Right renal pelvis (tissue), 4 donors: ENCODE measurements at regions not wholly inside any gene's neighbourhood (a gene's known extent, or its start where the extent isn't known, plus 50 kb on each side); places are given as distances from the start of the nearest gene placed in this dataset.

Experiments used
- DNase-seq, 4 donors: peaks; one replicate each; pipeline ENCODE4 v3.0.0-alpha.2; 2013; ENCODE audit warnings: low read depth in 4 of 4, low spot score in 3 of 4, missing footprints in 1 of 4

DNA sequence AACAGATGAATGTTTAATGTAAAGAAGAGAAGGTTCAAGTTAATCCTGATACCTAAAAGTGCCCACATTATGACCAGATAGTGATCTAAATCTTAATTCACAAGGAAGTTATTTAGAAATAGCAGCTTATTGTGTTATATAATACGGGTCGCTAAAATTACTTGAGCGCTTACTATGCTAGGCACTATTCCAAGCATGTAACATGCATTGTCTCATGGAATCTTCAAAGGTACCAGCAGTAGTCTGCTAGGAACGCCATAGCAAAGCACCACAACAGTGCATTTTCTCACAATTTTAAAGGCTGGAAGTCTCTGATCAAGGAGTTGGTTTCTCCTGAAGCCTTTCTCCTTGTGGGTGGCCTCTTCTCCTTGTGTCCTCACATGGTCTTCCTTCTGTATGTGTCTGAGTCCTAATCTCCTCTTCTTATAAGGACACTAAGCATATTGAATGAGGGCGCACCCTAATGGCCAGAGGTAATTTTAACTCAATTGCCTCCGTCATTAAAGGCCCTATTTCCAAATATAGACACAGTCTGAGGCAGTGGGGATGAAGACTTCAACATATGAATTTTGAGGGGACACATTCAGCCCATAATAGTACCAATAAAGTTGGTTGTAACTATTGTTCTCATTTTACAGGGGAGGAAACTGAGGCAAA, 118.4 kb downstream of the LRRC30 start:
- no peak for DNase-seq

DNA sequence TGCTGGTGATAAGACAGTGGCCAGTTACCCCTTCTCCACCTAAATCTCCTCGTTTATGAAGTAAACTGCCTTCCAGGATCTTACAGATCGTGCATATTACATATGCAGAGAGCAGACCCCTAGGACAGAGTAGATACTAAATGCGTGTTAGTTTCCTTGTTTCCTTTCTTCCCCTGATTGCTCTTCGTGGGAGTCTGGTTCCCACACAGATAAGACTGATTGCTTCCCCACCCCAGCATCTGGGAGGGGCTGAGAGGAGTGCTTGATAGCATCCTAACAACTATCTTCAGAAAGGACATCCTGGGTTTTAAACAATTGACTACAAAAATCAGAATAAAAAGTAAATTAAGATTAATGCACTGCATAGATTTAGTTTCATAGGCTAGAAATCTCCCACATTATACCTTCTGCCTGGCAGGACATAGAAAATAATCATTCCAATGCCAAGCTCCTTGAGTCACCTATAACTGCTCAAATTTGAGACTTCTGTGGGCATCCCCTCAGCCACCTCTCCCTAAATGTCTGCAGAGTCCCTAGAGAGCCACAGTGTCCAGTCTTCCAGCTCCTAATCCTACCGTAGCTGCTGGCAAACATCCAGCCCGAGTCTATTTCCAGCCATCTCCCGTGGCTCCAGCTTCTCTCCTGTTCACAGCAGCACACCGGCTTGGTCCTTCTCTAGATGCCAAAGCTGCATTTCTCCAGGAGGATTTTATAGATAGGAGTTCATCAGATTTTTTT, 128.3 kb downstream of the LRRC30 start:
- no peak for DNase-seq

DNA sequence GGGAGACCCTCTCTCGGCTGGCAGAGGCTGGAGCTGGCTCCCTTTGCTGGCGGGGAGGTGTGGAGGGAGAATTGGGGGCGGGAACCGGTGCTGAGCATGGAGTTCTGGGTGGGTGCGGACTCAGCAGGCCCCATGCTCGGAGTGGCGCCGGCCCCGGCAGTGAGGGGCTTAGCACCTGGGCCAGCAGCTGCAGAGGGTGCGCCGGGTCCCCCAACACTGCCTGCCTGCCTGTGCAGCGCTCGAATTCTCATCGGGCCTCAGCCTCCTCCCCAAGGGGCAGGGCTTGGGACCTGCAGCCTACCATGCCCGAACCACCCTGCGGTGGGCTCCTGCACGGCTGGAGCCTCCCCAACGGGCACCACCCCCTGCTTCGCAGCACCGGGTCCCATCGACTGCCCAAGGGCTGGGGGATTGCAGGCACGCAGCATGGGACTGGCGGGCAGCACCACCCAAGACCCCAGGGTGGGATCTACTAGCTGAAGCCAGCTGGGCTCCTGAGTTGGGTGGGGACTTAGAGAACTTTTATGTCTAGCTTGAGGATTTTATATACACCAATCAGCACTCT, 129.8 kb downstream of the LRRC30 start:
- DNase-seq: no peak

DNA sequence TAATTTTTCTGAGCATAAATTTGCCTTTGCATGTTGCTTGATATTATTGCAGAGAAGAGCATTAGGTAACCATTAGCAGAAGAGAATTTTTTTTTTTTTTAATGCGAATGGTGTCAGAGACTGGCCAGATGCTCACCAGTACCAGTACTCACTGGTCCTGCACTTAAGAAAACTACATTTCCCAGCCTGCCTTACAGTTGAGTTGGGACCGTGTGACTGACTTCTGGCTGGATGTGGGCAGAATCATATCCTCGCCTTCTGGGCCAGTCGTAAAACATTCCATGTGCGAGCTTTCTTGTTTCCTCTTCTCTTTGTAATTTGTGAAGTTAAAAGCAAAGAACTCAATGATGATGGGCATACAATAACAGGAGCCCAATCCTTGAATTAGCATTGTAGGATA, 132.4 kb downstream of the LRRC30 start:
- no peak for DNase-seq

DNA sequence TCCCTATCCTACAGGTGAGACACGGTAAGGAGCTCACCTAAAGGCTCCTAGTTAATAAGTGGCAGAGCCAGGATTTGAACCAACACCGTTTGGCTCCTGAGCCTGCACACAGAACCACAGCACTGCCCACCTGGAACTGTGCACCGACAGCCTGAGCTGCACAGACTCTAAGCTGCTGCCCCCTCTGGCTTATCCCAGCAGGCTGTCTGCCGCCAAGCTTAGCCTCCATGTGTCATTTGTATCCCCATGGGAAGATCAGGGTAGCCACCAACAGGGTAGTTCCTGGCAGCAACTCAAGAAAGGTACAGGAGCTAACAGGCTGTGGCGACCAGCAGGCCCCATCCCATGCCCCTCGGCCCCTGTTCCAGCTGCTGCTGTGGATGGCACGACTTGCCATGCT, 135.7 kb downstream of the LRRC30 start:
- DNase-seq: no peak

DNA sequence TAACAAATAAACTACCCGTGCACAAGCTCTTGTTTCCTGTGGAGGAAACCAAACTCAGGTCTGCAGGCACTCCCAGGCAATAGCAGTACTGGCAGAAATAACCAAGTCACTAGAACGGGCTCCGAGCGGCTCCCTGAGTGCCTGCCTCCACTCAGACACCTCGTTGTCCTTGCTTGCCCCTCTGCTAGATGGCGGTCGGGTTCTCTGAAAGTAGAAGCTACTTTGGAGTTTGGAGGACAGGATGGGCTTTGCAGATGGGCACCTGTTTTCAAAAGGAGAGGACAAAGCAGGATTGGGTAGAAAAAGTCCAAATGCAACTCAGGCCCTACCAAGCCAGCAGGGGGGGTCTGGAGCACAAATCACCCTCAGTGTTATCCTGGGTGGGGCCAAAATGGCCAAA, 136.4 kb downstream of the LRRC30 start:
- no peak for DNase-seq

DNA sequence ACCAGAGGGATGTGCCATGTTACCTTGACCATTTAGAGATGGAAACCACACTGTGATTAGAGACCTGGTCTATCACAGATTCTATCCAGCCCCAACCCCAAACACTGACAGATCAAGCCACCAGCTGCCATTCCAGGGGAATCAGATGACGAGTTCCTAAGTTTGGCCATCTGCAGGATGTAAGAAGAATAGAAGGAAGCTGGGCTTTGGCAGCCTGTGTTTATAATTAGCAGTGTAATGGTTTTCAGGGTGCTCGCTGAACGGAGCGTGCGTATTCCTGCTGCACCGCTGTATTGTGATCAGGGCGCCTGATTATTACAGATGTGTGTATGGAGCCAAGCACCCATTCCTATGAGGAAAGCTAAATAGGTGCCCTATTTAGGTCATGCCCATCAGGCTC, 138.1 kb downstream of the LRRC30 start:
- DNase-seq: no peak

DNA sequence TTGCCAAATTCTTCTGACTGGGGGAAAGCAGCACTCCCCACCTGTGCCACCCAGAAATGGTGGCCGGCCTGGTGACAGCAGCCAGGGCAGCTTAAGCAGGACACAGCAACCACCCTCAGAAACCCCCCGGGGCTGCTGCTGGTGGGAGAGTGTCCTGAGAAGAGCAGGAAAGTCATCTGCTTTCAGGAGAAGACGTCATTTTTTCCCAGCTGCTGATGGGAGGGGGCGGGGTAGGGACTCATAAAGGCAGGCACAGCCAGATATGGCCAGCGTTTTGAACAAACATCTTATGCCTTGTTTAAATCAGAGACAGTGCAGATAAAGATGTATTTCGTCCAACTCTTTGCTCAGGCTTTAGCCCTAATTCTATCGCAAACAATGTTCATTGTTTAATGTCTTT, 139.5 kb downstream of the LRRC30 start:
- DNase-seq: no peak

DNA sequence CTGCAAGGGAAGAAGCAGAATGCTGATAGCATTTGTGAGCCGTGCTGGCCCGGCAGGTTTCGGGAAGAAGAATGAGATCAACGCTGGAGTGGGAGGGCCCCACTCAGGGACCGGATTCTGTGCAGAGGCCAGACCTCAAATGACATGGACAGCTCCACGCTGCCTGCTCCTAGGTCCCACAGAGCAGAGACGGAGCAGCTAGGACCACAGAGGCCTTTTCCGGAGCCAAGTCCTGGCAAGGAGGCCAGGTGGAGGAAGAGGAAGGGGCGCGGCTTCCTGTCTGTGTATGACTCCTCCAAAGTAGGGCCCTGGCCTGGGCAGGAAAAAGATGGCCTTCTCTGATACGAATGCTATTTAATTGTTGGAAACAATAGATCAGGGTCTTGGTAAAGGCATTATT, 139.9 kb downstream of the LRRC30 start:
- no peak for DNase-seq

DNA sequence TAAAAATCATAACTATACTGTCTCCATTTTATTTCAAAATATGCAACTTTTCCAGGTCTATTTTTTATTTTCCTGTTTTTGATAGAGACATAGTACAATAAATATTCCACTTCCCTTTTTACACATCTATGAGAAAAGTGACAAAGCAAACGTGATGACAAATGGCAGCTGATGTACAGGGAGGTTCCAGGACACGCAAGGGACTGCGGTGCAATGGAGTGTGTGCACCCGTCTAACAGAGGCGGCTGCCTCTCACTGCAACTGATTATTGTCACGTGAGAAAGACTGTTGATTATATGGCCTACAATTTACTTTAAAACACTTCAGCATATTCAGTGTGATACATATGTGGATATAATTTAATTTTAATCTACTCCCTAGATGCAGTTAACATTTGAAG, 142.6 kb downstream of the LRRC30 start:
- DNase-seq: no peak

DNA sequence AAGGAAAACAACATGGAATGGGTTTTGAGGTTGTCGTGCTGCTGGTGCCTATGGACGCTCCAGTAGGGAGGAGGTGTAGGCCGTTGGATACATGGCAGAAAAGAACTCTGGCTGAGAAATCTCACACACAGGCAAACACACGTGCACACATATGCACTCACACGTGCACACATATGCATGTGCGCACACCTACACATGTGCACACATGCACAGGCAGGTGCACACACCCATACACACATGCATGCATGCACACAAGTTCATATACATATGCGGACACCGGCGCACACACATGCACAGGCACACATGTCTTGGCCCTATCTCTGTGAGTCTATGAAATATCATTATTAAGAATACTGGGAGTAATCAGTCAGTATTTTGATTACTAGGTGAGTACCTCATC, 150.4 kb downstream of the LRRC30 start:
- no peak for DNase-seq

DNA sequence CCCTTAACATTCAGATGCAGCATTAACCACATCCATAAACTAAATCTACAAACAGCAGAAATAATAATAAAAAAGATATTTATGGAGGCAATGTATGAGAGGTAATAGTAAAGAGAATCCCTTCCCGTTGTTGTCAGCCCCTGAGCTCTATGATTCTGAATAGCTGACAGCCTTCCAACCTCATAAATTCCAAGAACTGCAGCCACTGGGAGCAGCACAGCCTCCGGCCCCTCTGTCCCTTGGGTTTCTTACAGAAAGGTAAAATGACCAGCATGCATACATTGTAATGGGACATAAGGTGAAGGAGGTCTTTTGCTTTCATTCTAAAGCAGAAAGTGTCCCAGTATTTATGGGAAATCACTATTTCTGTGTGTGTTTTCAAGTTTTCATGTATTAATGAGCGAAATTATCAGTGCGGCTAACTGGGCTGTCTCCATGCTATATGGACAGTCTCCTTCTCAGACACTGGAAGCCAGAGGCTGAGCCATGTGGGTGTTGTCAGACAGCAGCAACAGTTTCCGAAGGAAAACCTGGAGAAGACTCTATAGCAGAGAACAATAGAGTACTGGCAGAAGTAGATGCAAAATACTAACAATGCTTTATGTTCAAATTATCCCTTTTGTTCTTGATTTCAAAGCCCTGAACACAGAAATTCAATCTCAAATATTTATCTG, 151.6 kb downstream of the LRRC30 start:
- DNase-seq: no peak

DNA sequence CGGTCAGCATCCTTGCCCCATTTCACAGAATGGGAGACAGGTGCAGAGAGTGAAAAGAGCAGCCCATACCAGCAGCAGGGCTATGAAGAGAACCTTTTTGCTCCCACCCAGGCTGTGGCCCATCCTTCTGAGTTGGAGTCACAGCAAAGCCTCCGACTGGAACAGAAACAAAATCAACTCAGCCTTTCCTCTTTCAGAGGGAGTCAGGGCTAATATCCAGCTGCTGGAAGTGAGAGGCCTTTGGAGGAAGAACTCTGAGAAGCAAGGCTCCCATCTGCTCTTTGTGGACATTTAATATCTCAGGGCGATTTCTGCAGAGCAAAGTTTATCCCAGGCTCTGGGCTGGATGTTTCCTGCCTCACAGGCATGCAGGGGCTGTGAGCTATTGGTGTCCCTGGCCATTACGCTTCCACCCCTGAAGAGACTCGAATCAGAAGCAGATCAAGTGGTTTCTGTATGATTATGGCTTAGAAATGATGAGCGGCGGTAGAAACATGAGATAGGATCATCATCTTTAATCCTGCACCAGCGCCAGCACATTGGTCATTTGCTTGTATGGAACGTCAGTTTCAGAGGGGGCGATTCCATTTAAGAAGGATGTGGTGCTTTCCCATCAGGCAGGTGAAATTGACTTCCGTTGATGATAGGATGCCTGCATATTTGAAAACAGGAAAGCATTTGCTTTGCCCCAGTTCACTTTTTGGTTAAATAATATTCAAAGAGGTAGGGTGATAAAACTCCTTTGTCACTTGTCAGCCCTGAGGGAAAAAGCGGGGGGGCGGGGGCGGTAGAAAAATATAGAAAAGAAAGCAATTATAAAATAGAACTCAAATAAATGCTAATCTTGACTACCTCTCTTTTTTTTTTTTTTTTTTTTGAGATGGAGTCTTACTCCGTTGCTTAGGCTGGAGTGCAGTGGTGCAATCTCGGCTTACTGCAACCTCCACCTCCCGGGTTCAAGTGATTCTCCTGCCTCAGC, 152.4 kb downstream of the LRRC30 start:
- DNase-seq: no peak

DNA sequence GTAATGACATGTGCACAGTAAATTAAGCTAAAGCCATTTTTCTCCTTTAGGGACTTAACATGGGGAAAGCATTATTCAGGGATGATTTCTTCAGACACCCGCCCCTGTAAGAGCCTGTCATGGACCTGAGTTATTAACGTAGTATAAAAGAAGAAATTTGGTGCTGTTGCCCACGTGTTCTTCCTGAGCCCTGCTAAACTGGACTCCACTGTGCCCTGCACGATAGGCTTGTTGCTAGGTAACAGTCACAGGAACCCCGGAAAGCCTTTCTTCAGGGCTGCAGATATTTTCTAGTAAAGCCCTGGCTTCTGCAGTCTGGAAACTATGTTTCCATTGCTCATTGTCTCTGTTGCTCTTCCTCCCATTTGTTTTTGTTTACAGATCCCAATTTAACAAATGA, 157.9 kb downstream of the LRRC30 start:
- no peak for DNase-seq

DNA sequence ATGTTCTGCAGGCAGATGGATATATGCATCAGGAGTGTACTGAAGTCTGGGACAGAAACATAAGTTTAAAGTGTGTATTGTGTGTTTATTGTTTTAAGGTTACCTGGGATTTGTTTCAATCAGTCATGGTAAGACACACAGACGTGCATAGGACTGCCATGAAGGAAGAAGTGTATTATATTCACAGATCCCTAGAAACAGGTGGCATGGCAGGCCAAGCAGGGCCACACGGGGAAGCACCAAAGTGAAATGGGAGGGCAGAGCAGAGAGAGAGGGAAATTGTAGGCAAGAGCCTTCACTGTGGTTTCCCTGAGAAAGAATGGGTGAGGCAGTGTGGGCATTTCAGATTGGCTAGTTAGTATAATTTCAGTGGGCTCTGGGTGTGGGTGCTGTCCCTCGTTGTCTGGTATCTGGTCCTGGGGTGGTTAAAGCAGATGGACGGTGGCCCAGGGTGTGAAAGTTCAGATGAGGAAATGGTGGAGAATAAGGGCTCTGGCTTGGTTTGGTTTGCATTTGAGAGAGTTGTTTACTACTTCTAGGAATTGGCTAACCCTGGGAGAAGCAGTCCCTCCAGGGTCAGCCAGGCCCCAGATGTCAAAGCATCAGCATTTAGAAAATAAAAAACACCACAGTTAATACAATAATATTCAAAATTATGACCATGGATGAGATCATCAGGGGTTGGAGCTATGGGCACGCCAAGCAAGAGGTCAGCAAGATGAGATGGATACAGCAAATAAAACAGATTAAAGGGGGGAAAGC, 160.0 kb downstream of the LRRC30 start:
- DNase-seq: no peak

DNA sequence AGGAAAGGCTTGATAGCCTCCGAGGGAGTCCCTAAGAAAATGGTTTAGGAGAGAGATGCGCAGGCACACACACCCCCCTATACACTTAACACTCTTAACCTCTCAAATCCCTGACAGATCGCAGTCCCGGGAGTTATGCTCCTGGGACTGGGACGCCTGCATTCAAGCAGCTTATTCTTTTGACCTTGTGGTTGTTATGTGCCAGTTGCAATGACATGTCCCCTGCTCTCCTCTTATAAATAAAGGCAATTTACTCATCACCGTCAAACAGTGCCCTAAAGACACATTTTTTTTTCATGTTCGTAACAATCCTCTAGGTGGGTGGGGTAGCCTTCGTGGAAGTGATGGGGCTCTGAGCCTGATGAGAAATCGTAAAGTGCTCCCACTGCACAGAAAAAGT, 162.2 kb downstream of the LRRC30 start:
- no peak for DNase-seq

DNA sequence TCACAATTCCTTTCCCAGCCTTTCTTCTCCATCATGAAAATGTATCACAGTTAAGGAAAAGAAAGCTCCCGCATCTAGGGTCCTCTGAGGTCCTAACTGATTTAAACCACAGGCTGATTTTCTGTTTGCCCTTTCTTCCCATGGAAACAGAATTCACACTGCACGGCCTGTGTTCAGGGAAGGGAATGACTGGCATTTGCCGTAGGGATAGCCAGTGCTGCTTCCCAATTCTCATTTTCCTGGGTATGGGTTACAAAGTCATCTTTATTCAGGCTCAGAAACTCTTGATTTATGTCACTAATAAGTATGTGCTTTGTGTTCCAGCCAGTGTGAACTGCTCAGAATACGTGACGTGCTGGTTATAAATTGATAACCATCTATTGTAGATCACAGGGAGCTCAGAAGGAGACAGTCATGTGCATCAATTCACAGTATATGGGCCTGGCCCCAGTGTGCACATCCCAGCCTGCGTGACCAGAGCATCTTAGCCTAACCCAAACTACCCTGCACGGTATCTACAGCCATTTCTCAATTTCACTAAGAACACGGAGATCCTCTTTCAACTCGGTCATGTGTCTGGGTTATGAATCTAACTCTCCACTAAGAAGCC, 163.3 kb downstream of the LRRC30 start:
- no peak for DNase-seq

DNA sequence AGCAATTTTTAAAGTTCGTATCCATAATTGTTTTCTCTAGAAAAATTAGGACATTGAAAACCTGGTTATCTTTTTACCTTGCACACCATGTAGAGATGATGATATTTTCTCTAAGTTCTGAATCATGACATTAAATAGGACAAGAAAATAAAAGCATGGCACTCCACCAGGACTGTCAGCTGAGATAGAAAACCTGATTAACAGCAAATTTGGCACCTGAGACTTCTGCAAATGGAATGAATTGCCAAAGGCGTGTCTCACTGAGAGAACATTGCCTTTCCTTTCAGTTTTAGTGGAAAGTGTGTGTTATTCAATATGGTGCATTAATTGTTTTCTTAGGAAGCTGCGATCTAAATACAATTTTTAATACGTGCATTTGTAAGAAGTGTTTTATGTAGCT, 164.7 kb downstream of the LRRC30 start:
- DNase-seq: no peak

DNA sequence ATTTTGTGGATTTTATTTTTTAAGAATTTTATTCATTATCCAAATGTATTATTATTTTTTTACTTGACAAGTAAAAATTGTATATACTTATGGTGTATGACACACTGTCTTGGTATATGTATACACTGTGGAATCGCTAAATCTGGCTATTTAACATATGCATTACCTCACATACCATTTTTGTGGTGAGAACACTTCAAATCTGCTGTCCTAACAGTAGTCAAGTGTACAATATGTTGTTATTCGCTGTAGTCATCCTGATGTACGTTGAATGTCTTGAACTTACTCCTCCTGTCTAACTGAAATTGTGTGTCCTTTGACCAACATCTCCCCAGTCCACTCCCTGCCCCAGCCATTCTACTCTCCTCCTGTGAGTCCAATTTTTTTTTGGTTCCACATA, 153.2 kb upstream of the PTPRM start:
- DNase-seq: no peak
